Activated naive CD4-positive, alpha-beta T cell treated with anti-CD3 and anti-CD28 coated beads for 36 hours (primary cell): ENCODE measurements at regions not wholly inside any gene's neighbourhood (a gene's known extent, or its start where the extent isn't known, plus 50 kb on each side); places are given as distances from the start of the nearest gene placed in this dataset.
"Not testable (repeated sequence)": the region's sequence is repeated elsewhere in the genome, so short reads cannot be mapped to it uniquely, and the experiment has no call there.

Source experiments
- CTCF ChIA-PET: fragments of 350-600 bp; sonication (Branson Sonifier 250); formaldehyde crosslinking; loops from one replicate; lab custom pipeline; 2021; ENCODE audit warnings: antibody characterized with exemption; lab: Charles Lee
- DNase-seq: peaks from one replicate; pipeline ENCODE4 v3.0.0-alpha.2; 2020
- H3K27ac Mint-ChIP-seq: one replicate; pipeline ENCODE4 v1.8.0; 2021; ENCODE audit warnings: mild to moderate bottlenecking, mixed read lengths
- H3K27me3 Mint-ChIP-seq: one replicate; pipeline ENCODE4 v1.8.0; 2021; ENCODE audit warnings: low read depth, mixed read lengths
- H3K36me3 Mint-ChIP-seq: one replicate; pipeline ENCODE4 v1.8.0; 2021; ENCODE audit warnings: low read depth, mixed read lengths
- H3K4me1 Mint-ChIP-seq: one replicate; pipeline ENCODE4 v1.8.0; 2021; ENCODE audit warnings: low read depth, mixed read lengths
- H3K4me3 Mint-ChIP-seq: one replicate; pipeline ENCODE4 v1.8.0; 2021; ENCODE audit warnings: mild to moderate bottlenecking, moderate library complexity, mixed read lengths
- H3K9me3 Mint-ChIP-seq: one replicate; pipeline ENCODE4 v1.8.0; 2021; ENCODE audit warnings: mixed read lengths
- intact Hi-C: fragments of 100-400 bp; cut with micrococcal nuclease; formaldehyde crosslinking; loops from one replicate; pipeline ENCODE4 v1.15.1; 2023

DNA sequence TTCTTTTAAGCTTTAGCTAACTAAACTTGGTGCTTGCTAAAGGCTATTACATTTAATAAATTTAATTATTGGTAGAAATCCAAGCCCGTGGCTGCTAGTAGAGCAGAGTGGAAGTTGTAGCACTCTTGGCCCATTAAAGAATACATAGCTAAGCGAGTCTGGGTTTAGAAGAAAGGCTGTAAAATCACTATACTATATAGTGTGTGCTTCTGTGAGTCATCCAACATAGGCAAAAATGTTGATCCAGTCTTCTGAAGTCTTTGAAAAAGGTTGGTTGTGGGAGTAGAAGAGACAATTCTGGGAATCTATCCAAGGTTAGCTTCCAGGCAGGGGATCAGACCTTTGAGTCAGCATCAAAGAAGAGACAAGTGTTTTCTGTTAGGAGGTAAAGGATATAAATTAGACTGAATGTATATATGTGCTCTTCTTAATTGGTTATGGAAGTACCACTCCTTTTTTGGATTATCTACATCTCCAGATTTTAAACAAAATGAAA is 664.2 kb downstream of the NXPH1 start:
- Mint-ChIP-seq H3K4me1 (no peaks in the 10 kb centered on the region), H3K27me3 (no peaks in the 10 kb centered on the region), H3K27ac (no peak overlapping the region), H3K36me3 (no peaks in the 10 kb centered on the region), H3K4me3 (no peak overlapping the region), H3K9me3 (peaks cover 12% of the 10 kb centered on the region)
- CTCF ChIA-PET, result no interaction called here
- no peak for DNase-seq
- intact Hi-C loops, result no loop called here

DNA sequence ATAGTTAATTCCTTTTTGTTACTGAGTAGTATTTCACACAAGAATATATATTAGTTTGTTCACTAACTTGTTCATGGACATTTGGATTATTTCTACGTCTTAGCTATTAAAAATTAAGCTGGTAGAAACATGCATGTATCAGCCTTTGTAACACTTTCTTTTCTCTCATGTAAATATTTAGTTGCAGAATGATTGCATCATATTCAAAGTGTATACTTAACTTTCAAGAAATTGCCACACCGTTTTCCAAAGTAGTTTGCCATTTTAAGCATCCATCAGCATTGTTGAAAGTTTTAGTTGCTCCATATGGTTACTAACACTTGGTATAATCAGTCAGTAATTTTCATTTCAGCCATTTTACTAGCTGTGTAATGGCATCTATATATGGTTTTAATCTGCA is 666.9 kb downstream of the NXPH1 start:
- no peak overlapping the region for H3K4me3 Mint-ChIP-seq
- intact Hi-C loops, result no loop called here
- no peak for DNase-seq
- no peak overlapping the region for H3K27ac Mint-ChIP-seq
- H3K36me3 Mint-ChIP-seq, result no peaks in the 10 kb centered on the region
- H3K27me3 Mint-ChIP-seq, result no peaks in the 10 kb centered on the region
- CTCF ChIA-PET, result interaction anchor here (0.6 kb wide), 1 partner anchor 628 kb away, joined by 3 read pairs; no protein-coding TSS in a partner anchor
- H3K9me3 Mint-ChIP-seq, result peaks cover 7% of the 10 kb centered on the region
- no peaks in the 10 kb centered on the region for H3K4me1 Mint-ChIP-seq

DNA sequence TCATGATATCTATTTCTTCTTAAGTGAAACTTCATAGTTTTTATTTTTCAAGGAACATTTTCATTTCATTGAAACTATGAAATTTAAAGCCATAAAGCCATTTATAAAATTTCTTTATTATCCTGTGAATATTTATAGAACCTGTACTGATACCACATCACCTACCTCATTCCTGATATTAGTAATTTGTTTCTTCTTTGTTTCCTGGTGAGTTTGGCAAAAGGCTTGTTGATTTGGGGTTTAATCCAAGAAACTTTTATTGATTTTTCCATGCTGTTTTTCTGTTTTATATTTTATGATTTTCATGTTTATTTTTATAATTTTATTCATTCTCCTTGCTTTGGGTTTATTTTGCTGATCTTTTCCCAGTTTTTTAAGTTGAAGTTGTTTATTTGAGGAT is 669.4 kb downstream of the NXPH1 start:
- Mint-ChIP-seq H3K9me3 (peaks cover 2% of the 10 kb centered on the region), H3K27me3 (no peaks in the 10 kb centered on the region), H3K36me3 (no peaks in the 10 kb centered on the region), H3K27ac (no peak overlapping the region), H3K4me3 (no peak overlapping the region), H3K4me1 (no peaks in the 10 kb centered on the region)
- no peak for DNase-seq
- intact Hi-C loops, result no loop called here
- CTCF ChIA-PET, result no interaction called here

DNA sequence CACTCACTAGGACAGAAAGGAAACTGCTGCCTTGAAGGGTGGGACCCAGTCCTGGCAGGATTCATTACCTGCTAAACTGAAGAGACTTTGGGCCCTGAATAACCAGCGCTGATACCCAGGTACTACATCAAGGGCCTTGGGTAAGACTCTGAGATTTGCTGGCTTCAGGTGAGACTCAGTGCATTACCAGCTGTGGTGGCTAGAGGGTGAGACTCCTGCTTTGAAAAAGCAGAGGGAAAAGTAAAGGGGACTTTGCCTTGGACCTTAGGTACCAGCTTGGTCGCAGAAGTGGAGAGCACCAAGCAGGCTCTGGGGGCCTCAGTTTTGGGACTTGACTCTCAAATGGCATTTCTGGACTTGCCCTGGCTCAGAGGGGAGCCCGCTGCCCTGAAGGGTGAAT is 673.3 kb downstream of the NXPH1 start:
- no peak for DNase-seq
- no peaks in the 10 kb centered on the region for H3K27me3 Mint-ChIP-seq
- intact Hi-C loops, result no loop called here
- no peaks in the 10 kb centered on the region for H3K4me1 Mint-ChIP-seq
- CTCF ChIA-PET, result no interaction called here
- H3K9me3 Mint-ChIP-seq, result peaks cover 13% of the 10 kb centered on the region
- no peak overlapping the region for H3K27ac Mint-ChIP-seq
- H3K36me3 Mint-ChIP-seq, result no peaks in the 10 kb centered on the region
- no peak overlapping the region for H3K4me3 Mint-ChIP-seq

DNA sequence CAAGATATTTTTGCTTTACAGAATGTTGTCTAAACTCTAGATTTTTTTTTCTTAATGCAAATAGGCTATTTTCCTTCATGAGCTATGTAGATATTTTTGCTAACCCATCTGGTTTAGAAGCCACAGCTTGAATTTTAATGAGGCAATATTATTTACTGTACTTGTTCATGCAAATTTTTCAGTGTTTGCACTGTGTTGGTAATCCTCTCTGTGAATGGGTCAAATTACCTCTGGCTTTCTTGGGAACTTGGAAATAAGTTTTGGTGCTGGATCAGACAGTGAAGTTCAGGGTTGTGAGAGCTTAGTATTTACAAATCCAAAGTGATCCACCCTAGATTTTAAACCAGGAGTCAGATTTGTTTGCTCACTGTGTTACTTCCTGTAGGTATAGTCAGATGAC is 686.9 kb downstream of the NXPH1 start:
- no peak overlapping the region for H3K27ac Mint-ChIP-seq
- peaks cover 4% of the 10 kb centered on the region for H3K9me3 Mint-ChIP-seq
- DNase-seq, result no peak
- intact Hi-C loops, result no loop called here
- no peak overlapping the region for H3K4me3 Mint-ChIP-seq
- CTCF ChIA-PET, result interaction anchor here (1.8 kb wide), 1 partner anchor 9 kb away, joined by 4 read pairs; no protein-coding TSS in a partner anchor
- no peaks in the 10 kb centered on the region for H3K27me3 Mint-ChIP-seq
- no peaks in the 10 kb centered on the region for H3K4me1 Mint-ChIP-seq
- H3K36me3 Mint-ChIP-seq, result no peaks in the 10 kb centered on the region

DNA sequence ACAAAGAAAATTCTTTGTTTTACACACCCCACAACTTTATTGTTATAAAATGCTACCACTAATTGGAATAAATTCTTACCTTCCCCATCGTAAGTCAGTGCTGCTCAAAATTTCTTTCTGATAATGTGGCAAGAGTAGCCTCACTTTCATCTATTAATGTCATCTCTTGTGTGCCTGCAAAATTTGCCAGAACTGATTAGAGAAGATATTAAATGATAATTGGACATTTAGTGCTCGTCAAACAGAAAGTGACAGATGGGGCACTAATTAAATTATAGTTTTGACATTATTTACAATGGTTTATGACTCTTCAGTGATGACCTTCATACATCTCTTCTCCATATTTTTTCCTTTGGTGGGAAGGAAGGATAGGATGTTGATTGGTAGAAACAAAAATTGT is 690.9 kb downstream of the NXPH1 start:
- intact Hi-C loops, result no loop called here
- Mint-ChIP-seq H3K4me1 (no peaks in the 10 kb centered on the region), H3K9me3 (peaks cover 2% of the 10 kb centered on the region), H3K27me3 (no peaks in the 10 kb centered on the region), H3K36me3 (no peaks in the 10 kb centered on the region), H3K4me3 (no peak overlapping the region), H3K27ac (no peak overlapping the region)
- no peak for DNase-seq
- CTCF ChIA-PET, result no interaction called here

DNA sequence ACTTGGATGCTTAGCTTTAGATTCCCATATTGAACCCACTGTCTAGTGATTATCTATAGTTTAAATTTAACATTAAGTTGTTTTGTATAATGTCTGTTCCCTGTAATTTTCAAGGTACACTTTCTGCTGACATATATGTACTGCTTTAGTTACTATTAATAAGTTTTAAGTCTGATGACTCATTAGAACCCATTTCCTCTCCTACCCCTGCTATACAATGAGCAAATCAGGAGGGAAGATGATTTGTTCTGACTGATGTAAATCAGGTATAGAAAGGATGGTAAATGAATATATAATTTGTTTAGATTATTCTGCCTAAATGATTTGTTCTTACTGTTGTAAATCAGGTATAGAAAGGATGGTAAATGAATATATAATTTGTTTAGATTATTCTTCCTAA is 691.8 kb downstream of the NXPH1 start:
- Mint-ChIP-seq H3K4me3 (no peak overlapping the region), H3K9me3 (peaks cover 2% of the 10 kb centered on the region), H3K27ac (no peak overlapping the region), H3K4me1 (no peaks in the 10 kb centered on the region), H3K36me3 (no peaks in the 10 kb centered on the region), H3K27me3 (no peaks in the 10 kb centered on the region)
- DNase-seq, result no peak
- CTCF ChIA-PET, result no interaction called here
- intact Hi-C loops, result no loop called here

DNA sequence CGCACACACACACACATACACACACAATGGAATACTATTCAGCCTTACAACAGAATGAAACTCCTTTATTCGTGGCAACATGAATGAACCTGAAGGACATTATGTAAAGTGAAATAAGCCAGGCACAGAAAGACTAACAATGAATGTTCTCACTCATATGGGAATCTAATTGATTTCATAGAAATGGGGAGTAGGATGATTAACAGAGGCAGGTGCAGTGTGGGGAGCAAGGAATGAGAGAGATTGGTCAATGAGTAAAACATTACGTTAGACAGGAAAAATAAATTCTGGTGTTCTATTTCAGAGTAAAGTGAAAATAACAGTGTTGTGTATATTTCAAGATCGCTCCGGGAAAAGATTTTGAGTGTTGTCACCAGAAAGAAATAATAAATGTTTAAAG is 694.5 kb downstream of the NXPH1 start:
- Mint-ChIP-seq H3K4me3 (no peak overlapping the region), H3K36me3 (no peaks in the 10 kb centered on the region), H3K27ac (no peak overlapping the region), H3K9me3 (peaks cover 2% of the 10 kb centered on the region), H3K4me1 (no peaks in the 10 kb centered on the region), H3K27me3 (no peaks in the 10 kb centered on the region)
- CTCF ChIA-PET, result no interaction called here
- DNase-seq, result no peak
- intact Hi-C loops, result no loop called here

DNA sequence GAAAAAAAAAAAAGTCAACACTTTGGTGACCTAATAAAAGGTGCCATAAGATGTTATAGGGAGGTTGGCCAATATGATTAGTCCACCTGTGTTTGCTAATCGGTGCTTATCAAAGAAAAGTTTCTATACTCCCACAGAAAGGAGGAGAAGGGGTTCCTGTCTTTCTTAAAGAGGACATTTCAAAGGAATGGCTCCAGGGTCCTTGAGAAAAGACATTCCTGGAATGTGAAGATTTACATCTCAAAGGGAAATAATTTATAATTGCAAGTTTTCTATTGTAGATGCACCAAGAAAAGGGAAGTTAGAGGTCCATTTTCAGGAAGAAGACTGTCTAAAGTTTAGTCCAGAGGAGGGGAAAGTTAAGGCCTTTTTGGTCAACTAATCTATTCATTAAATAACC is 715.3 kb downstream of the NXPH1 start:
- Mint-ChIP-seq H3K4me1 (no peaks in the 10 kb centered on the region), H3K36me3 (no peaks in the 10 kb centered on the region), H3K4me3 (no peak overlapping the region), H3K27ac (no peak overlapping the region), H3K9me3 (peaks cover 4% of the 10 kb centered on the region), H3K27me3 (no peaks in the 10 kb centered on the region)
- intact Hi-C loops, result no loop called here
- CTCF ChIA-PET, result no interaction called here
- DNase-seq, result no peak

DNA sequence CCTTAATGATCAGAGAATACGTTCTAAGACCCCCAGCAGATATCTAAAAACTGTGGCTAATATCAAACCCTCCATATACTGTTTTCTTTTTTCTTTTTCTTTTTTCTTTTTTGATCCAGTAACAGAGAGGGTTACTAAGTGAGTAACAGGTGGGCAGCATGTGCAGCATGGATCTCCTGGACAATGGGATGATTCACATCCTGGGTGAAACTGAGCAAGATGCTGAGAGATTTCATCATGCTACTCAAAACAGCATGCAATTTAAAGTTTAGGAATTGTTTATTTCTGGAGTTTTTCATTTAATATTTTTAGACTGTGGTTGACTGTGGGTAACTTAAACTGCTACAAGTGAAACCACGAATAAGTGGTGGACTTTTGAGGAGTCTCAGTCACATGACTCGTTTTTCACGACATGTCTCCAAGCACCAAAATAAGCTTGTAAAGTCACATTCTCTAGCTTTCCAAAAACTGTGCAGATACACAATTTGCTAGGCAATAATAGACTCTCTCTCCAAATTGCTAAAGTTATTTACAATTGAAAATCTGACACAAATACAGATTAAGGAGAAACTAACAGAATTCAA is 716.2 kb downstream of the NXPH1 start:
- CTCF ChIA-PET, result no interaction called here
- Mint-ChIP-seq H3K27me3 (no peaks in the 10 kb centered on the region), H3K9me3 (peaks cover 4% of the 10 kb centered on the region), H3K36me3 (no peaks in the 10 kb centered on the region), H3K4me1 (no peaks in the 10 kb centered on the region), H3K4me3 (no peak overlapping the region), H3K27ac (no peak overlapping the region)
- DNase-seq, result no peak
- intact Hi-C loops, result no loop called here

DNA sequence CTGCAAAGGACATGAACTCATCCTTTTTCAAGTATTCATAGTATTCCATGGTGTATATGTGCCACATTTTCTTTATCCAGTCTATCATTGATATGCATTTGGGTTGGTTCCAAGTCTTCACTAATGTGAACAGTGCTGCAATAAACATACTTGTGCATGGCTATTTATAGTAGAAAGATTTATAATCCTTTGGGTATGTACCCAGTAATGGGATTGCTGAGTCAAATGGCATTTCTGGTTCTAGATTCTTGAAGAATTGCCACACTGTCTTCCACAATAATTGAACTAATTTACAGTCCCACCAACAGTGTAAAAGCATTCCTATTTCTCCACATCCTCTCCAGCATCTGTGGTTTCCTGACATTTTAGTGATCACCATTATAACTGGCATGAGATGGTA is 730.3 kb downstream of the NXPH1 start:
- intact Hi-C loops, H3K4me3 Mint-ChIP-seq, H3K27me3 Mint-ChIP-seq, DNase-seq, H3K4me1 Mint-ChIP-seq, CTCF ChIA-PET, H3K36me3 Mint-ChIP-seq, H3K27ac Mint-ChIP-seq, H3K9me3 Mint-ChIP-seq: not testable (repeated sequence)

DNA sequence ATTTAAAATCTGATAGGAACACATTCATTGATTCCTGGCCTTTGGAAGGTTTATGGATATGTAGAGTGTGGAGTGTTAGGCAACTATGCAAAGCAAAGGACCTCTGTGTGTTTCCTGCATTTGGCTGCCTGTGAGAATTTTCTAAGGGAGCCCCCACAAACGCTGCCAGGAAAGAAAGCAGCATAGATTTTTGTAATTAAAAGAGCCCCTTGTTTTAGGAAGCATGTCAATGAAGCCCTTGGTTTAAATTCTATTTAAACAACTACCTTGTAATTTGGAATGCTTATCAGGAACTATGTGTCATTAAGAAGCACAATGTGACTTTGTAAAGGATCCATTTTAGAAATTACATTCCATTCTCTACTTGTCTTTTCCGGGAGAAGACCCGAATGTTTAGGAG is 742.5 kb downstream of the NXPH1 start:
- Mint-ChIP-seq H3K4me3 (no peak overlapping the region), H3K4me1 (no peaks in the 10 kb centered on the region), H3K9me3 (peaks cover 2% of the 10 kb centered on the region), H3K27ac (no peak overlapping the region), H3K36me3 (no peaks in the 10 kb centered on the region), H3K27me3 (no peaks in the 10 kb centered on the region)
- CTCF ChIA-PET, result no interaction called here
- no peak for DNase-seq
- intact Hi-C loops, result no loop called here

DNA sequence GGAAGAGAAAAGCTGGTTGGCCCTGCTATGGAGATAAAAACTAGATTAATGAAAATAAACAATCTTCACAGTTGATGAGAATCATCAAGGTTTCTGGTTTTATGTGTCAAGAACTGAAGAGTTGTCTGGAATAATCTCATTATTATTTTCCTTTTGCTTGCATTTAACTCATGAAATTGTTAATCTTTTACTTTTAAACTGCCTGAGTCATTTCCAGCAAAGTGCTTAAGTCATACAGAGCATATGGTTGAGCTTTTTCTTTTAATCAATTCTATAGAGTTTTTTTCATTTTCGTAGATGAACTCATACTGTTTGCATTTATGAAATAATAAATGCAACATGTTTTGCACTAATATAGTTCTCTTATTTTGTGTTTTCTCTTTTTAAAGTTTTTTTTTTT is 747.9 kb downstream of the NXPH1 start:
- DNase-seq, result no peak
- intact Hi-C loops, result no loop called here
- H3K27ac Mint-ChIP-seq, result no peak overlapping the region
- H3K27me3 Mint-ChIP-seq, result no peaks in the 10 kb centered on the region
- no peaks in the 10 kb centered on the region for H3K4me1 Mint-ChIP-seq
- no peak overlapping the region for H3K4me3 Mint-ChIP-seq
- H3K9me3 Mint-ChIP-seq, result peaks cover 2% of the 10 kb centered on the region
- CTCF ChIA-PET, result interaction anchor here (0.7 kb wide), 1 partner anchor 38 kb away, joined by 3 read pairs; no protein-coding TSS in a partner anchor
- no peaks in the 10 kb centered on the region for H3K36me3 Mint-ChIP-seq
